SU-DHL-6 (cell line): ENCODE measurements at regions not wholly inside any gene's neighbourhood (a gene's known extent, or its start where the extent isn't known, plus 50 kb on each side); places are given as distances from the start of the nearest gene placed in this dataset.
"Not testable (repeated sequence)": the region's sequence is repeated elsewhere in the genome, so short reads cannot be mapped to it uniquely, and the experiment has no call there.

ENCODE experiments used
- H2AFZ ChIP-seq: fragments of 200-600 bp; sonication (generic); 2 replicates; pipeline ENCODE4 v1.6.1; 2014; ENCODE audit warnings: low read depth, mild to moderate bottlenecking, moderate library complexity, mixed read lengths, antibody characterized with exemption, low read length; ENCODE audit not compliant: severe bottlenecking
- H3F3A ChIP-seq: fragments of 200-600 bp; shearing (Covaris generic); 2 replicates; pipeline ENCODE4 v1.6.0; 2016; ENCODE audit warnings: antibody characterized with exemption, mild to moderate bottlenecking; ENCODE audit not compliant: insufficient read depth
- H3K27ac ChIP-seq: fragments of 200-600 bp; sonication (generic); 2 replicates; pipeline ENCODE4 v1.5.1; 2016; ENCODE audit warnings: low read depth, mild to moderate bottlenecking, low read length, moderate library complexity, mixed read lengths
- H3K27me3 ChIP-seq: fragments of 200-600 bp; sonication (generic), shearing (Covaris generic); 2 replicates; pipeline ENCODE4 v1.6.0; 2014; ENCODE audit warnings: mild to moderate bottlenecking, low read length
- H3K36me3 ChIP-seq: fragments of 200-600 bp; sonication (generic); 2 replicates; pipeline ENCODE4 v1.6.1; 2014; ENCODE audit warnings: mild to moderate bottlenecking, low read length, mixed read lengths
- H3K4me2 ChIP-seq: fragments of 300-600, 200-600 bp; shearing (Covaris generic), sonication (generic); 2 replicates; pipeline ENCODE4 v1.6.0; 2014; ENCODE audit warnings: low read length, low read depth, mild to moderate bottlenecking; ENCODE audit not compliant: poor library complexity, severe bottlenecking
- H3K4me3 ChIP-seq: fragments of 200-600 bp; sonication (generic); 2 replicates; pipeline ENCODE4 v1.5.1; 2014; ENCODE audit warnings: antibody characterized with exemption, low read length, mild to moderate bottlenecking, mixed read lengths; ENCODE audit not compliant: insufficient read depth, poor library complexity, severe bottlenecking
- H3K79me2 ChIP-seq: fragments of 200-600 bp; sonication (generic); 2 replicates; pipeline ENCODE4 v1.6.1; 2014; ENCODE audit warnings: mild to moderate bottlenecking, low read length, moderate library complexity; ENCODE audit not compliant: insufficient read depth
- H3K9ac ChIP-seq: fragments of 200-600 bp; sonication (generic); 2 replicates; pipeline ENCODE4 v1.7.0; 2014; ENCODE audit warnings: mild to moderate bottlenecking, low read length
- H3K9me2 ChIP-seq: fragments of 200-600 bp; sonication (generic); replicated peaks from 2 replicates; pipeline ENCODE4 v1.6.1; 2014; ENCODE audit warnings: low read length; ENCODE audit not compliant: insufficient read depth
- H3K9me3 ChIP-seq: fragments of 200-600 bp; sonication (generic); 2 replicates; pipeline ENCODE4 v1.6.1; 2014; ENCODE audit warnings: low read length, mixed read lengths; ENCODE audit not compliant: insufficient read depth
- H4K20me1 ChIP-seq: fragments of 200-600 bp; sonication (generic); 2 replicates; pipeline ENCODE4 v1.6.1; 2014; ENCODE audit warnings: low read depth, mild to moderate bottlenecking, antibody characterized with exemption, low read length, moderate library complexity, mixed read lengths
- EZH2phosphoT487 ChIP-seq: fragments of 200-600 bp; sonication (generic), shearing (Covaris generic); conservative IDR thresholded peaks from 2 replicates; pipeline ENCODE4 v1.6.1; 2018; ENCODE audit warnings: mild to moderate bottlenecking, antibody characterized with exemption, low read length, moderate library complexity, mixed read lengths
- TF ChIP-seq, protein P1 (sequence below): fragments of 200-600 bp; sonication (generic); IDR thresholded peaks from one replicate; pipeline ENCODE4 v1.5.1; 2017; ENCODE audit warnings: antibody characterized with exemption, mild to moderate bottlenecking, low read length, moderate library complexity; ENCODE audit not compliant: insufficient read depth, poor library complexity, severe bottlenecking

DNA sequence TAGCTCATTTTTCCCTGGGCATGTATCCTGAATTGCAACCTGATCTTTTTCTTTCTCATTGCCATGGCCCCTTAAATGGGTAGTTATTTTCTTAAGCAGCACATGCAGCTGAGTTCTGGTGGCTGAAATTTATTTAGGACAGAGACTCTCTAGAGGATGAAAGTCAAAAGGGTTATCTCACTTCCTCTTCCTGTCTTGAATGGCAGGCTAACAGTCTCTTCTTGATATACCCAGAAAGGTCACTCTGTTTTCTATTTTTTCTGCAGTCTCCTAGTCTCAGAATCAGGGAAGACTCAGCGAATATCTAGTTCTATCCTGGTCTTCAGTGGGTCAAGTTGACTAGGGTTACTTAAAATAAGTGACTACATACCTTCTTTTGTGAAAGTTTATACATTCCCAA lies 243.3 kb downstream of the EPHA7 start:
- Histone ChIP-seq H3K27ac (no peak overlapping the region), H3K9me3 (no peaks in the 10 kb centered on the region), H3K79me2 (no peaks in the 10 kb centered on the region), H3F3A (no peaks in the 10 kb centered on the region), H3K9ac (no peak overlapping the region), H3K27me3 (no peaks in the 10 kb centered on the region), H3K36me3 (no peaks in the 10 kb centered on the region), H4K20me1 (no peaks in the 10 kb centered on the region), H2AFZ (no peak overlapping the region), H3K4me3 (no peak overlapping the region), H3K4me2 (no peak overlapping the region), H3K9me2 (no peaks in the 10 kb centered on the region)
- TF ChIP-seq, protein P1, sequence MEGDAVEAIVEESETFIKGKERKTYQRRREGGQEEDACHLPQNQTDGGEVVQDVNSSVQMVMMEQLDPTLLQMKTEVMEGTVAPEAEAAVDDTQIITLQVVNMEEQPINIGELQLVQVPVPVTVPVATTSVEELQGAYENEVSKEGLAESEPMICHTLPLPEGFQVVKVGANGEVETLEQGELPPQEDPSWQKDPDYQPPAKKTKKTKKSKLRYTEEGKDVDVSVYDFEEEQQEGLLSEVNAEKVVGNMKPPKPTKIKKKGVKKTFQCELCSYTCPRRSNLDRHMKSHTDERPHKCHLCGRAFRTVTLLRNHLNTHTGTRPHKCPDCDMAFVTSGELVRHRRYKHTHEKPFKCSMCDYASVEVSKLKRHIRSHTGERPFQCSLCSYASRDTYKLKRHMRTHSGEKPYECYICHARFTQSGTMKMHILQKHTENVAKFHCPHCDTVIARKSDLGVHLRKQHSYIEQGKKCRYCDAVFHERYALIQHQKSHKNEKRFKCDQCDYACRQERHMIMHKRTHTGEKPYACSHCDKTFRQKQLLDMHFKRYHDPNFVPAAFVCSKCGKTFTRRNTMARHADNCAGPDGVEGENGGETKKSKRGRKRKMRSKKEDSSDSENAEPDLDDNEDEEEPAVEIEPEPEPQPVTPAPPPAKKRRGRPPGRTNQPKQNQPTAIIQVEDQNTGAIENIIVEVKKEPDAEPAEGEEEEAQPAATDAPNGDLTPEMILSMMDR, result no peak
- TF ChIP-seq EZH2phosphoT487, result no peak

- H3K4me2 ChIP-seq, H3K27ac ChIP-seq, H3K9ac ChIP-seq, H3K9me2 ChIP-seq, H3K79me2 ChIP-seq, H3K36me3 ChIP-seq, H3K27me3 ChIP-seq, H4K20me1 ChIP-seq, H2AFZ ChIP-seq, H3K9me3 ChIP-seq, H3F3A ChIP-seq, H3K4me3 ChIP-seq: not testable (repeated sequence)
Observed at GRCh38 chr6:93173573-93173972, 245.8 kb downstream of the EPHA7 start.

DNA sequence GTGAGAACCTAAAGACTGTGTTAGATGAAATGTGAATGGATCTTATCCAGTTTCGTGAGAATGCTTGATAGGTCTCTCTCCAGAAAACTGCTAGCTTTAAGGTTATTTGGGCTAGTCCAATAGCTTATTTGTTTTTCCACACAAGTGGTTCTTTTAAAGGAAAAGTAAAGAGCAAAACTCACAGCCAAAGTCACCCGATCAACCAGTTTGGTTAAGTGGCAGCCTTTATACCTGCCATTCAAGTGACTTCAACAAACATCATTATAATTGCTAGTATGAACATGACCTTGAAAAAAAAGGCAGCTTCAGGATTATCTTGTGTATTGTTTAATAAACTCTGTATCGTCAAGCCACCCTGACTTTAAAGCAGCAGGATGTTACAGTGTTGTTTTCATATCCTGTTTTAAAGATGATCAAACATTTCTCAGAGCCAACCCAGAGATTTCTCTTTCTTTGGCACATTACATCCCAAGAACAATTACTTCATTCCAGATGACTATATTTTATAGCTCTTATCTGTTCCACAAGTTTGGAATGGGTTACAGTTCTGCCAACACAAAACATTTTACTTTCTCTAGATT lies 253.4 kb downstream of the EPHA7 start:
- no peak overlapping the region for H3K9ac ChIP-seq
- H3K4me2 ChIP-seq, result no peak overlapping the region
- no peak overlapping the region for H2AFZ ChIP-seq
- no peaks in the 10 kb centered on the region for H3K9me2 ChIP-seq
- H3F3A ChIP-seq, result no peaks in the 10 kb centered on the region
- H3K27ac ChIP-seq, result no peak overlapping the region
- no peaks in the 10 kb centered on the region for H3K79me2 ChIP-seq
- no peaks in the 10 kb centered on the region for H3K36me3 ChIP-seq
- no peaks in the 10 kb centered on the region for H3K27me3 ChIP-seq
- H4K20me1 ChIP-seq, result no peaks in the 10 kb centered on the region
- H3K4me3 ChIP-seq, result no peak overlapping the region
- no peaks in the 10 kb centered on the region for H3K9me3 ChIP-seq
- TF ChIP-seq EZH2phosphoT487, result no peak
- TF ChIP-seq, protein P1, result no peak

- Histone ChIP-seq H3K9me3 (no peaks in the 10 kb centered on the region), H3K27ac (no peak overlapping the region), H3K36me3 (no peaks in the 10 kb centered on the region), H3K9ac (no peak overlapping the region), H3K27me3 (no peaks in the 10 kb centered on the region), H3F3A (no peaks in the 10 kb centered on the region), H3K79me2 (no peaks in the 10 kb centered on the region), H2AFZ (no peak overlapping the region), H3K4me3 (no peak overlapping the region), H3K9me2 (no peaks in the 10 kb centered on the region), H3K4me2 (no peak overlapping the region), H4K20me1 (no peaks in the 10 kb centered on the region)
- TF ChIP-seq, protein P1, result no peak
- TF ChIP-seq EZH2phosphoT487, result no peak
Observed at GRCh38 chr6:93164781-93165180, 254.6 kb downstream of the EPHA7 start.
